ENCODE measurements at regions not wholly inside any gene's neighbourhood (a gene's known extent, or its start where the extent isn't known, plus 50 kb on each side); places are given as distances from the start of the nearest gene placed in this dataset.

DNA sequence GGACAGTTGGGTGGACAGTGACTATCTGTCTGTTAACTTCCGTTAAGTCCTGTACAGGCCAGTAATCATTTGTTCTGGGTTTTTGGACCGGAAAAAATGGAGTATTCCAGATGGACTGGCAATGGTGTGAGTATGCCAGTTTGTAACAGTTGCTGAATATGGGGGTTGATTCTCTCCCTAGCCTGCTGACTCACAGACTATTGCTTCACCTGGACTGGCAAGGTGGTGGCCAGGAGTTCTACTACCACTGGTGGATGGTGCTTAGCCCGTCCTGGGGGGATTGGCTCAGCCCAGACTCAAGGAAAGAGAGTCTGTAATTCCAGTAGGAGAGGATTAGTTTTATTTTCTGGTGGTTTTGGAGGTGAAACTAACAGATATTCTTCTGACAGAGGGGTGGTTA, 343.8 kb upstream of the USP9Y start:
- peaks cover 0 to 7% (median 0%) of the 10 kb centered on the region in 3 donors for H3K4me1 ChIP-seq
- no peak overlapping the region for H3K27ac ChIP-seq
- no peak overlapping the region for H3K4me3 ChIP-seq
- TF ChIP-seq, protein P1, sequence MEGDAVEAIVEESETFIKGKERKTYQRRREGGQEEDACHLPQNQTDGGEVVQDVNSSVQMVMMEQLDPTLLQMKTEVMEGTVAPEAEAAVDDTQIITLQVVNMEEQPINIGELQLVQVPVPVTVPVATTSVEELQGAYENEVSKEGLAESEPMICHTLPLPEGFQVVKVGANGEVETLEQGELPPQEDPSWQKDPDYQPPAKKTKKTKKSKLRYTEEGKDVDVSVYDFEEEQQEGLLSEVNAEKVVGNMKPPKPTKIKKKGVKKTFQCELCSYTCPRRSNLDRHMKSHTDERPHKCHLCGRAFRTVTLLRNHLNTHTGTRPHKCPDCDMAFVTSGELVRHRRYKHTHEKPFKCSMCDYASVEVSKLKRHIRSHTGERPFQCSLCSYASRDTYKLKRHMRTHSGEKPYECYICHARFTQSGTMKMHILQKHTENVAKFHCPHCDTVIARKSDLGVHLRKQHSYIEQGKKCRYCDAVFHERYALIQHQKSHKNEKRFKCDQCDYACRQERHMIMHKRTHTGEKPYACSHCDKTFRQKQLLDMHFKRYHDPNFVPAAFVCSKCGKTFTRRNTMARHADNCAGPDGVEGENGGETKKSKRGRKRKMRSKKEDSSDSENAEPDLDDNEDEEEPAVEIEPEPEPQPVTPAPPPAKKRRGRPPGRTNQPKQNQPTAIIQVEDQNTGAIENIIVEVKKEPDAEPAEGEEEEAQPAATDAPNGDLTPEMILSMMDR (IDR thresholded peaks at IDR 0.05) = no peak
- no peak for TF ChIP-seq POLR2A (IDR thresholded peaks at IDR 0.05)
- no peaks in the 10 kb centered on the region for H3K27me3 ChIP-seq
- H3K9me3 ChIP-seq = no peaks in the 10 kb centered on the region
- intact Hi-C loops (cut with DNase I) = no loop called here
- no peaks in the 10 kb centered on the region for H3K36me3 ChIP-seq
- WGBS, 2 donors = no CpG with 5 or more reads among the region's 3 CpGs
- DNase-seq = no peak

DNA sequence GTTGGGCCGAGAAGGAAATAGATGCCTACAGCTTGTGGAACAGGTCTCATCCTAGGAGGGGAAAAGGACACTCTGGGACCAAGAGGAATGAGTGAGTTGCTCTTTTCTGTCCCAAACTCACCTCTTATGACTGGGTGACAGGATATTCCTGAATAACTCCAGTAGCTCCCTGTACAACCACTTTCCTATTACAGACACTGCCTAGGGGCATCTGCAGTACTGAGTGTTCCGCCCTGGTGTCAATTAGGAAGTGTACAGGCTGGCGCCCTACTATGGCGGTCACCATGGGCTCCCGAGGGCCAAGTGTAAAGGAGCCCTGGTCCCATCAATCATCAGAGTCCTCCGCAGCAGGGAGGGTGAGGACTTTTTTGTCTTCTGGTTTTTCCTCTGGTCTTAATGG, 343.4 kb upstream of the USP9Y start:
- 100% methylated on average over 1 of the region's 6 CpGs; no CpG with 5 or more reads in 1 of the 2 donors for WGBS, 2 donors
- Histone ChIP-seq H3K9me3 (no peaks in the 10 kb centered on the region), H3K36me3 (no peaks in the 10 kb centered on the region), H3K4me1 (peaks cover 0 to 7% (median 0%) of the 10 kb centered on the region in 3 donors), H3K27ac (no peak overlapping the region), H3K27me3 (no peaks in the 10 kb centered on the region), H3K4me3 (no peak overlapping the region)
- DNase-seq = no peak
- no peak for TF ChIP-seq POLR2A (IDR thresholded peaks at IDR 0.05)
- TF ChIP-seq, protein P1 (IDR thresholded peaks at IDR 0.05) = no peak
- intact Hi-C loops (cut with DNase I) = no loop called here

DNA sequence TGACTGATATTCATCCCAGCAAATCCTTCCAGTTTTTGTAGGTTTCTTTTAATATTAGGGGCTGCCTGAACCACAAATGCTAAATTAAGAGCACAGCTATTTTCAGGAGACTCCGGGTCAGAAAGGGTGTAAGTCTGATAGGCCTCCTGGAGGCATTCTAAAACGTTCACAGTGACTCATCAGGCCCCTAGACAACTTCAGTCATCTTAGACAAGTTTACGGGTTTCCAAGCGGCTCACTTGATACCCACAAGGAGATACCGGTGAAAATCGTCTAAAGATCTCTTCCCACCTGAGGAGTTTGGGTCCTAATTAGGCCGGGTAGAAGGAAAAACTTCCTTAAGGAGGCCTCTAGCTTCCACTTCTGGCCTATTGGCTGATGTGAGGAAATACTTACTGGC, 342.7 kb upstream of the USP9Y start:
- Histone ChIP-seq H3K27ac (no peak overlapping the region), H3K4me1 (peaks cover 0 to 7% (median 0%) of the 10 kb centered on the region in 3 donors), H3K9me3 (no peaks in the 10 kb centered on the region), H3K36me3 (no peaks in the 10 kb centered on the region), H3K4me3 (no peak overlapping the region), H3K27me3 (no peaks in the 10 kb centered on the region)
- WGBS, 2 donors = 69% methylated on average over 4 of the region's 7 CpGs; no CpG with 5 or more reads in 1 of the 2 donors
- DNase-seq = no peak
- intact Hi-C loops (cut with DNase I) = no loop called here
- TF ChIP-seq POLR2A (IDR thresholded peaks at IDR 0.05) = no peak
- TF ChIP-seq, protein P1 (IDR thresholded peaks at IDR 0.05) = no peak

DNA sequence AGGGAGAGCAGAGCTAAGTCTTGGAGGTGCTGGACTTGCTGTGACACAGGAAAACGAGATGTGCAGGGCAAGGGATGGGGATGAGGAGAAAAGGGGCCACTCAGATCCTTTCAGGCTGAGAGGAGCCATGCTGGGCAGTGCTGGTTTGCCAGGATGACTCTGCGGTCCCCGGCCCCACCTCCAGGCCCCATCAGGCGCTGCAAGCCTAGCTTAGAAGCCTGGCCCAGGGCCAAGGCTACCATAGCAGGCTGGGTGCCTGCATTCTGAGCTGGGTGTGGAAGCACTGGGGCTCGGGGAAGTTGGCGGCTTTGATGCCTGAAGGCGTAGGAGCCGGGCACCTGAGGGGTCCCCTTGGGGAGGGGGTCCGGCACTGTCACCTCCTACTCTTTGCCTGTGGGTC, 341.2 kb upstream of the USP9Y start:
- TF ChIP-seq, protein P1 (IDR thresholded peaks at IDR 0.05) = no peak
- TF ChIP-seq POLR2A (IDR thresholded peaks at IDR 0.05) = no peak
- H3K36me3 ChIP-seq = no peaks in the 10 kb centered on the region
- H3K27me3 ChIP-seq = no peaks in the 10 kb centered on the region
- H3K27ac ChIP-seq = no peak overlapping the region
- H3K4me1 ChIP-seq = peaks cover 0 to 7% (median 0%) of the 10 kb centered on the region in 3 donors
- intact Hi-C loops (cut with DNase I) = no loop called here
- WGBS, 2 donors = no CpG with 5 or more reads among the region's 9 CpGs
- no peak overlapping the region for H3K4me3 ChIP-seq
- H3K9me3 ChIP-seq = no peaks in the 10 kb centered on the region
- no peak for DNase-seq

DNA sequence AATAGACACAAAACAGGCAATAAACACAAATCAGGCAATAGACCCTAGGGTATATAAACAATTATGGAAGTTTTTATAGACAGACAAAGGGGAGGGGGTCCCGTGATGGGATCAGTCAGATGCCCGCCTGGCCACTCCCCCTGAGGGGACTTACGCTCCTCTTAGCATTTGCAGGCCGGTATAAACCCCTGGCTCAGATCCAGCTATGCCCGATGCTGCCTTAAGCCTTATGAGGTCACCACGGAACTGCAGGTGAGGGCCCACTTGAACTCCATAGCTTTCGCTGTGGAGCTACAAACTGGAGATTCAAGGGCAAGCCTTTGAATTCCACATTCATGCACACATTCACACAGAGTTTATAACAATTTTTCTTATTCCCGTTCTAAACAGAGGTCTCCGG, 340.5 kb upstream of the USP9Y start:
- DNase-seq = no peak
- WGBS, 2 donors = 86% methylated on average over 5 of the region's 9 CpGs; no CpG with 5 or more reads in 1 of the 2 donors

More for the DNA sequence above, 340.5 kb upstream of the USP9Y start:
- Histone ChIP-seq H3K9me3 (no peaks in the 10 kb centered on the region), H3K27ac (no peak overlapping the region), H3K4me3 (no peak overlapping the region), H3K4me1 (peaks cover 0 to 7% (median 0%) of the 10 kb centered on the region in 3 donors), H3K27me3 (no peaks in the 10 kb centered on the region), H3K36me3 (no peaks in the 10 kb centered on the region)
- TF ChIP-seq POLR2A (IDR thresholded peaks at IDR 0.05) = no peak
- TF ChIP-seq, protein P1 (IDR thresholded peaks at IDR 0.05) = no peak
- intact Hi-C loops (cut with DNase I) = no loop called here
